ENCODE measurements at regions not wholly inside any gene's neighbourhood (a gene's known extent, or its start where the extent isn't known, plus 50 kb on each side); places are given as distances from the start of the nearest gene placed in this dataset.

DNA sequence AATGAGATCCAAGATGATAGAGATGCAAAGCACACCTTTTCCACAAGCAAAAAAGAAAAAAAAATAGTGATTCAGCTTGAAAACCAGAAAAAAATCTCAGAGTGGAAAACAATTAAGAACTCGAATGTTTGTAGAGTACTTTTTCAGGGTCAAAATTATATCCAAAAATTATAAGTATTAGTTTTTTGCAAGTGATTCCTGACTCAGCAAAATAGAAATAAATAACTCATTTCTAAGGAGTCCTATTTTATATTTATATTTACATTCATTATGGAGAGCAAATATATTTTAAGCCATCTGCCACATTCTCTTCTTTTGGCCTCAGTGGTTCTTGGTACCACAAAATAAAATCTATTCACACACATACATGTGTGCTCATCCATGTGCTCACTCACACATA is 1011.8 kb upstream of the ARRDC3 start:
- DNase-seq, result no peak
- Histone ChIP-seq H3K9me3 (no peaks in the 10 kb centered on the region), H3K27me3 (no peaks in the 10 kb centered on the region), H3K4me3 (no peak overlapping the region), H3K4me1 (no peaks in the 10 kb centered on the region), H3K36me3 (no peaks in the 10 kb centered on the region), H3K27ac (no peak overlapping the region)
- in situ Hi-C loops (cut with MboI; ENCODE audit: low pct_ligation_motif_present in 1 of 4, low pct_unique_long_range_greater_than_20kb in 1 of 4, low sequenced_read_pairs in 3 of 4) (no loop called here), intact Hi-C loops (cut with DNase I; ENCODE audit: low total_unique reads) (no loop called here)
- TF ChIP-seq EP300 (IDR thresholded peaks at IDR 0.05; ENCODE audit: low read depth), result no peak
- no peak for TF ChIP-seq POLR2A (IDR thresholded peaks at IDR 0.05)
- TF ChIP-seq CTCF (IDR thresholded peaks at IDR 0.05), result no peak
- 73 to 74% methylated on average over 1 of the region's 1 CpG for WGBS, 2 donors (ENCODE audit: low coverage in 1 of 2)

DNA sequence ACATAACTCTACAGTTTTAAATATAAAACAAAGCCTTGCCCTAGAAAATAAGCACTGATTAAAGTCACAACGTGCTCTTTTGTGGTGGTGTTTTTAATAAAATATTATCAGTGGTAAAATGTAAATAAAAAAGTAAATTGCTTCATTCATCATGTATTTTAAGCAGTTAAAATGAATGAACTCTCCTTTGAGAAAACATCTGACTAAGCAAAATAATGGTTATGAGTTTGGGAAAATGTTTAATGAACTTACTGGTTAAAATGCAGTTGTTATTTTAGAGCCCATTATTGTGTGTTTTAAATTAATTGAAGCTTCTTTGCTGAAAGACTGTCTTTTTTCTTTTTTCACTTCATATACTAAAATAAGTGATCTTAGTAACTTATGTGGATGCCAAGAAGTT is 1007.5 kb upstream of the ARRDC3 start:
- in situ Hi-C loops (cut with MboI; ENCODE audit: low pct_ligation_motif_present in 1 of 4, low pct_unique_long_range_greater_than_20kb in 1 of 4, low sequenced_read_pairs in 3 of 4) (no loop called here), intact Hi-C loops (cut with DNase I; ENCODE audit: low total_unique reads) (no loop called here)
- no peaks in the 10 kb centered on the region for H3K27me3 ChIP-seq
- DNase-seq, result no peak
- no peak overlapping the region for H3K4me3 ChIP-seq
- 41 to 62% methylated on average over 1 of the region's 1 CpG for WGBS, 2 donors (ENCODE audit: low coverage in 1 of 2)
- TF ChIP-seq POLR2A (IDR thresholded peaks at IDR 0.05) (no peak), EP300 (IDR thresholded peaks at IDR 0.05; ENCODE audit: low read depth) (no peak), CTCF (IDR thresholded peaks at IDR 0.05) (no peak), POLR2AphosphoS5 (IDR thresholded peaks at IDR 0.05) (no peak)
- H3K9me3 ChIP-seq, result no peaks in the 10 kb centered on the region
- no peaks in the 10 kb centered on the region for H3K4me1 ChIP-seq
- no peaks in the 10 kb centered on the region for H3K36me3 ChIP-seq
- no peak overlapping the region for H3K27ac ChIP-seq

- TF ChIP-seq EP300 (IDR thresholded peaks at IDR 0.05; ENCODE audit: low read depth), result no peak
- TF ChIP-seq CTCF (IDR thresholded peaks at IDR 0.05), result no peak
- TF ChIP-seq POLR2AphosphoS5 (IDR thresholded peaks at IDR 0.05), result no peak
- no peak for TF ChIP-seq POLR2A (IDR thresholded peaks at IDR 0.05)
Observed at GRCh38 chr5:92380069-92380770, 997.1 kb upstream of the ARRDC3 start.

DNA sequence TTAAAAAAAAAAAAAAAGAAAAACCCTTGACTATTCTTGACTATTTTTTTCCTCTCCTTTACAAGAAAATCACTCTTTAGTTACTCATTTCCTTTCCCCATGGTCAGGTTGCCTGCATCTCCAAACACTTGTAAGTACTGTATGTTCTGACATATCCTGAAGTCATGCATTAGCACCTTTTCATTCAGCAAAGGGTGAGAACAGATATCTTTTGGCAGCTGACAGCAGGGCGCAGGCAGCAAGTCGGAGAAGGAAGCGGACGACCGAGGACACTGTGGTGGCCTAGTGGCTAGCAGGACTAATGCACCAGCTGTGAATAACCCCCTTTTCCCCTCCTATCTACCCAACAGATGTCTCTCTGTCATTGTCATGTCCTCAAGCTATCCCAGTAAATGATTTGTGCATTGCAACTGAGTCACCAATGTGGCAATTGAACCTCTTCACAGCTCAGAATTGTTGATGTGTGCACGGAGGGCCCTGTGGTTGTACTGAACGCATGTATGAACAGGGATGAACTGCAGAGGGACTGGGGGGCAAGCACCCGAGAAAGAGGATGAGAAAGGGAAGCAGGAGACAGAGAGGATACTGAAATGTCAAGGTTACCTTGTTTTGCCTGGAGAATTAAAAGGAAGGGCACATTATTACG is 996.0 kb upstream of the ARRDC3 start:
- Histone ChIP-seq H3K27me3 (no peaks in the 10 kb centered on the region), H3K4me3 (no peak overlapping the region), H3K27ac (no peak overlapping the region), H3K9me3 (no peaks in the 10 kb centered on the region), H3K4me1 (no peaks in the 10 kb centered on the region), H3K36me3 (no peaks in the 10 kb centered on the region)
- in situ Hi-C loops (cut with MboI; ENCODE audit: low pct_ligation_motif_present in 1 of 4, low pct_unique_long_range_greater_than_20kb in 1 of 4, low sequenced_read_pairs in 3 of 4), result no loop called here
- 59 to 76% methylated on average over 4 to 9 of the region's 9 CpGs for WGBS, 2 donors (ENCODE audit: low coverage in 1 of 2)
- TF ChIP-seq POLR2AphosphoS5 (IDR thresholded peaks at IDR 0.05) (no peak), CTCF (IDR thresholded peaks at IDR 0.05) (no peak), POLR2A (IDR thresholded peaks at IDR 0.05) (no peak), EP300 (IDR thresholded peaks at IDR 0.05; ENCODE audit: low read depth) (no peak)
- DNase-seq, result no peak
- intact Hi-C loops (cut with DNase I; ENCODE audit: low total_unique reads), result no loop called here

More at GRCh38 chr5:92380069-92380770, 997.1 kb upstream of the ARRDC3 start:
- DNase-seq, result no peak
- in situ Hi-C loops (cut with MboI; ENCODE audit: low pct_ligation_motif_present in 1 of 4, low pct_unique_long_range_greater_than_20kb in 1 of 4, low sequenced_read_pairs in 3 of 4) (no loop called here), intact Hi-C loops (cut with DNase I; ENCODE audit: low total_unique reads) (no loop called here)
- WGBS, 2 donors (ENCODE audit: low coverage in 1 of 2), result 42% methylated on average over 1 of the region's 1 CpG; no CpG with 5 or more reads in 1 of the 2 donors
- no peaks in the 10 kb centered on the region for H3K36me3 ChIP-seq
- no peaks in the 10 kb centered on the region for H3K4me1 ChIP-seq
- H3K4me3 ChIP-seq, result no peak overlapping the region
- H3K27me3 ChIP-seq, result no peaks in the 10 kb centered on the region
- H3K9me3 ChIP-seq, result no peaks in the 10 kb centered on the region
- H3K27ac ChIP-seq, result no peak overlapping the region
